Jurkat, Clone E6-1 (cell line): ENCODE measurements at regions not wholly inside any gene's neighbourhood (a gene's known extent, or its start where the extent isn't known, plus 50 kb on each side); places are given as distances from the start of the nearest gene placed in this dataset.

ENCODE experiments used
- DNase-seq: peaks from one replicate; pipeline ENCODE4 v3.0.0-alpha.2; 2011; ENCODE audit warnings: low read depth, low spot score
- H3K4me3 ChIP-seq: 2 replicates; pipeline ENCODE4 v1.5.1; 2011; ENCODE audit warnings: mild to moderate bottlenecking, low read length, control low read depth, moderate library complexity

DNA sequence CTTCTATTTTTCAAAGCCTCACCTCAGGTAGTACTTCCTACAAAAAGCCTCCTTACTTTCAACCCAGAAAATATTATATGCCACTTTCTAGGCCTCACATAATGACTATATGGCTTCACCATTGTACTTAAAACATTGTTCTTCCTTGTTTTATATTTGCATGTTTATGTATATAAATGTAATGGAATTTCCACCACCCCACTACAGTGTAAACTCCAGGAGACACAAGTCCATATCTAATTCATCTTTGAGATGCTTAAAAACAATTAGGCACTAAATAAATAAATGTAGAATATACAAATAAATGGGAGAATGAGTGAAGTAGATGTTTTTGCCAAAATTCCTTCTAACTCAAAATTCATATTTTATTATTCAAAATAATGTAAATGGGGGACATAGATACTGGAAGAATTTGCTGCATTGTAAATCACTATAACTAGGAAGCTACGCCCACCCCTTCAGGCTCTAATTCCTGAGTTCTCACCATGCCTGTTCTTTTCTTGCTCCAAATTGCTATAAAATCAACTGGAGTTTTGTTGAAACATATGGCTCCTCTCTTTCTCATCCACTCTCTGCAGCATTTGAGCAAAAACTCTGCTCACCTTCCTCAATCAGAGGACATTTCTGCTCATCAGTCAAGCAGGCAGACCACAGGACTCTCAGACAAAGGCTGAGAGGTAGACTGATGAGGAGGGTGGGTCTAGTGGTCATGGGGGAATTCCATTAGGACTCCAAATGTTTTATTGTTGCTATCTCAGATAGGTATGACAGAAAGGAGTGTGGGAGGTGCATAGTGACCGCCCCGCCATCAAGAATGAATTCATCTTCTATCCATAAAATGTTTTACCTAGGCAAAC, 243.0 kb downstream of the HNMT start:
- DNase-seq = no peak
- H3K4me3 ChIP-seq = no peak overlapping the region

DNA sequence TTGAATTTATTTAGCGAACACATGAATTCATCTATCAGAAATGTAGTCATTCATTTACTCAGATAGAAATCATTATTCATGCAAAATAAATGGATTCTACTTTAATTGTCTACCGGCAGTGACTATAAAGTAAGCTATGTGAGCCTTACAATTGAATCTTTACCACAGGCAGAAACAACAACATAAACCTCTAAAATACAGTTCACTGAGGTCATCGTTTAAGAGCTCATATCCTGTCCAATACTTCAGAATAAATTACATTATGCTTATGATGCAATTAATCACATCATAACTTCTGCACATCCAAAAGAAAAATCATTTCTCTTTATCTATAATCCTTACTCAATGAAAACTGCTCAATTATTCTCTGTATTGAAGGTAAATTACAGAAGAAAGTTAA, 244.7 kb downstream of the HNMT start:
- no peak for DNase-seq

GRCh38 chr2:138210487-138210886, 246.2 kb downstream of the HNMT start:
- H3K4me3 ChIP-seq = no peak overlapping the region
- DNase-seq = no peak

More for the DNA sequence above, 244.7 kb downstream of the HNMT start:
- no peak overlapping the region for H3K4me3 ChIP-seq

DNA sequence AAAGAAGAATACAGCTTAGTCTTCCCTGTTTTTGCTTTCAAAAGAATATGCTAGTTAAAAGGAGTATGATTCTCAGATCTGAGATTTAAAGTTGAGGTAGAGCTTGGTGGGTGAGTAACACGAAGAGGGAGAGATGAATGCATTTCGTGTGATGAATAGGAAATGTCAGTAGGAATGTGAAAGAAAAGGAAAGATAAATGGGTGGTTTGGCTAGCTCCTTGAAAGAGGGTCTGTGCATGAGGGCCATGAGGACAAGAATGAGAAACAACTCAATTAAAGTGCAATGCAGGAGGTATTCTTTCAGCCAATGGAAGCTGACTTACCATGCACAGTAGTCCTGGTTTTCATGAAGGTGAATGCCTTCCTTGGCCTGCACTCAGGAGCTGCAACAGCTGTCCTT, 248.2 kb downstream of the HNMT start:
- no peak for DNase-seq
- H3K4me3 ChIP-seq = no peak overlapping the region

GRCh38 chr2:138213084-138213483, 248.8 kb downstream of the HNMT start:
- DNase-seq = no peak
- H3K4me3 ChIP-seq = no peak overlapping the region

GRCh38 chr2:138213624-138214023, 249.4 kb downstream of the HNMT start:
- no peak for DNase-seq
- H3K4me3 ChIP-seq = no peak overlapping the region

DNA sequence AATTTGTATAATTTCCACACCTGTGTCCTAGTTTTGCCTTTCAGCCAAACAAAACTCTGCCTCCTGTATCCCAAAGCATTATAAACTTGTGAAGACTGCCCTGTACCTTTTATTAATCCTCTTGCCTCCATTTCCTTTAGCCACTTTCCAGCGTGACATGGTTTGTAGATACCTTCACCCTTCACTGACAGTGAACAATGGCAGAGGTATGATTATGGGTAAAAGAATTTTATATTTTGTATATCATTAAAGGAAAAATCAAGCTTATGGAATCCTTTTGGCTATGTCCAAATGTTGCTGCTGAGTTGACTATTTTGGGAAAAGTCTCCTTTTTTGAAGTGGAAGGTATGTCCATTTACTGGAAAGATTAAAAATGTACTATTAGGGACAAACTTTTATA, 251.7 kb downstream of the HNMT start:
- H3K4me3 ChIP-seq = no peak overlapping the region
- no peak for DNase-seq

DNA sequence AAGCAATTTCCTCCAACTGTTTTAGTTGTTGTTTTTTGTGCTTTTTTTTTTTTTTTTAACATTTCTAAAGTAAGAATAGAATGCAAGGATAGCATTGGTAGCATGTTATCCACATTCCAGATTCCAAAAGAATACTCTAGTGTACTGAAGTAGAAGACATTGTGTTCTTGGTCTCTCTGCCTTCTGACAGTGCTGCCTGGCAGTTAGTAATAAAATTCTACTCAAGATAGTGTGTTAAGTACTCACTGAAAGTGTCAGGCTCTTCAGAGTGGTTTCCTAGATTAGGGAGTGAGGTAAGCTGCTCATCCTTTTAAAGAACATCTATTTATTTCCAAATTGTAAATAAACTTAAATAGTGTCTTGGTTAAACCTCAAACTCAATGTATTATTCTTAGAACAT, 253.7 kb downstream of the HNMT start:
- no peak for DNase-seq
- no peak overlapping the region for H3K4me3 ChIP-seq

DNA sequence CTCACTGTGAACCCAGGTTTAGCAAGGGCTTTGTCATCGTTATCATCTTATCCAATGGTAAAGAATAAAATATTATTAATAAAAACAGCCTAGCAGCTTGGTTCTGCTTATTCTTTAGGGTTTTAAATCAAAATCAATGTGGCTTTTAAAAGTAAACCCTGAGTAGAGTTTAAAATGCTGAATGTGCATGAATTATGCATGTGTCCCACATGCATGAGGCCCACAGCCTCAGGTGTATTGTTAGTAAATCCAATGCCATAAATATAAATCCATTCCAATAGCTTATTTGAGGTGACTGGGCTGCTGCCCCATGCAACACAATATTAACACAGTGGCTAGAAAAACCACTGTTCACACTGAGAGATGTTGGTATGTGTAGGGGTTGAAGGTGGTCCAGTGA, 254.1 kb downstream of the HNMT start:
- DNase-seq = no peak
- H3K4me3 ChIP-seq = no peak overlapping the region

DNA sequence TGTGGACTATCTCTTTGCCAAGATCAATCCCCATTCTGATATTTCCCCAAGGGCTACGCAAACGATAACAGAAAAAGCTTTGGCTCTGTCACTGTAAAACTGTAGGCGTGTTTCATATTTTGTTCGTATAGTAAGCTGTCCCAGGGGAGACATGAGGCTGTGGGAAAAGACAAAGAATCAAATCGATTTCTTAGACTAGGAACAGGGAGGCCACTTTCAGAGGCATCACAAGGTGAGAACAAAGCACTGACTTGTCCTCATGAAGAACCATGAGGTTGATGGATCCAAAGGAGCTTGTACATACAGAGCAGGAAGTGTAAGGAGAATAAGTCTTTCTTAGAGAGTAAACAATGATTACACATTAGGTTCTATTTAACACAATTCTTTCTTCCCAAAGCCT, 255.7 kb downstream of the HNMT start:
- no peak for DNase-seq

GRCh38 chr2:138221358-138221757, 257.1 kb downstream of the HNMT start:
- DNase-seq = no peak
- H3K4me3 ChIP-seq = no peak overlapping the region

More for the DNA sequence above, 255.7 kb downstream of the HNMT start:
- H3K4me3 ChIP-seq = no peak overlapping the region

GRCh38 chr2:138223319-138223718, 259.0 kb downstream of the HNMT start:
- H3K4me3 ChIP-seq = no peak overlapping the region
- DNase-seq = no peak

- DNase-seq = no peak
Observed at GRCh38 chr2:138227195-138227594, 262.9 kb downstream of the HNMT start.

DNA sequence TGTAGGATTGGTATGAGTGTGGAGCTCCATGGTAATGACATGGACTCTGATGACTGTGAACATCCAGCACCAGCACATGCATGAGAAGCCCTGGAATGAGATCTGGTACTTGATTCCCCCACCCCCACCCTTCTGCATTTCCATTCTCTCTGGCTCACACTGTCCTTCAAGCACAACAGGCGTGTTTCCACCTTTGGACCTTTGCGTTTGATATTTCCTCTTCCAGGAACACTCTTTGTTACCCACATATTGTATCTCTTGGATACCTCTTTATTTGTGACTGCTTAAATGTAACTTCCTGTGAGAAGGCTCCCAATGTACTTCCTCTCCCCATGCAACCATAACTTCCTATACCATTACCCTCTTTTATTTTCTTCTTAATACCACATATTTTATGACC, 263.8 kb downstream of the HNMT start:
- DNase-seq = no peak
- no peak overlapping the region for H3K4me3 ChIP-seq

More at GRCh38 chr2:138227195-138227594, 262.9 kb downstream of the HNMT start:
- no peak overlapping the region for H3K4me3 ChIP-seq

- no peak for DNase-seq
- H3K4me3 ChIP-seq = no peak overlapping the region
Observed at GRCh38 chr2:138234265-138234664, 267.3 kb upstream of the SPOPL start.

DNA sequence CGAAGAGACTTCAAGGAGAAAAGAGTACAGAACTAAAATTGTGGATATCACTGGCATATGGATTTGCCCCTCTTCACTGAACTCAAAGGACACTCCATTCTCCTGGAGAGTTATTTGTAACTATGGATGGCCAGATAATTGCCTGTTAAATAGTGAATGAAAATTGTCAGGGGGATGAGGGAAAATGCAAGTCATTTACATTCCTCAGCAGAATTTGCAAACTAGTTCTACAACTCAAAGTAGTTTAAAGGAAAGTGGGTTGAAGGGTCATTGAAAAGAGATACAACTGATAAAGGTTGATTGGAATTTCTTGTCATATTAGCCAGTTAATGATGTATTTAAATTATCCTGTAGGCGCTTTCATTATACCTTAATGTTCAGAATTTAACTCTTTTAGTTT, 266.5 kb upstream of the SPOPL start:
- no peak for DNase-seq

GRCh38 chr2:138236142-138236541, 265.4 kb upstream of the SPOPL start:
- no peak for DNase-seq
- no peak overlapping the region for H3K4me3 ChIP-seq

More for the DNA sequence above, 266.5 kb upstream of the SPOPL start:
- no peak overlapping the region for H3K4me3 ChIP-seq

GRCh38 chr2:138237667-138238384, 263.7 kb upstream of the SPOPL start:
- peak; percentile 31 for DNase-seq
- H3K4me3 ChIP-seq = no peak overlapping the region

- DNase-seq = no peak
- H3K4me3 ChIP-seq = no peak overlapping the region
Observed at GRCh38 chr2:138238908-138239307, 262.7 kb upstream of the SPOPL start.

DNA sequence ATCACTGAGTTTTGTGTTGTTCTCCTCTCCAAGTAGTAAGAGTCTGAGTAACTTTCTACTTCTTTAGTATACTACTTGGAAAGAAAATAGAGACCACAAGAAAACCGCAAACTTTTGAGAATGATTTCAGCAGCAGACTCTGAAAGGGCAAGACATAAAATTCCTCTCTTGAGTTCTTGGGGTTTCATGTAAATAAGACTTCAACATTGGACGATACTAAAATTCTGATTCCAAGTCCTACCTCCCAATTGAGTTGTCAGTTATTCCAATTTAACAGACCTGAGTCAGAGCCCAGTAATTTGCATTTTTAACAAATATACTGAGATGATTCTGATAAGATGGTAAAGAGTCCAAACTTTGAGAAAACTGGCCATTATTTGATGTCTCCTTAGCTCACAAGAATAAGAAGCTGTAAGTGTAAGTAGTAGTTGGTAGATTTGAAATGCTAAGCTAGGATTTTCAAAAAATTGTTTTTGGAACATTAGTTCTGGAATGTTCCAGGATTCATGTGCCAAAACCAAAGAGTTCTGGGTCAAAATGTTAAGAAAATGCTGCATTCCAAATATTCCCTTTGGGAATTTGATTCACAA, 261.6 kb upstream of the SPOPL start:
- no peak overlapping the region for H3K4me3 ChIP-seq
- DNase-seq = no peak
